ENCODE measurements at regions not wholly inside any gene's neighbourhood (a gene's known extent, or its start where the extent isn't known, plus 50 kb on each side); places are given as distances from the start of the nearest gene placed in this dataset.

- no peak for DNase-seq (ENCODE audit: low read depth)
- no peak overlapping the region for H3K4me3 ChIP-seq (ENCODE audit: low read length)
- TF ChIP-seq CTCF (conservative IDR thresholded peaks at IDR 0.05; ENCODE audit: low read depth, low read length) = no peak
Measured at GRCh38 chr18:43855376-43855775, 578.1 kb upstream of the SYT4 start.

GRCh38 chr18:43863180-43863579 is 585.9 kb upstream of the SYT4 start:
- no peak for DNase-seq (ENCODE audit: low read depth)
- H3K4me3 ChIP-seq (ENCODE audit: low read length) = no peak overlapping the region
- no peak for TF ChIP-seq CTCF (conservative IDR thresholded peaks at IDR 0.05; ENCODE audit: low read depth, low read length)

- DNase-seq (ENCODE audit: low read depth) = no peak
- no peak for TF ChIP-seq CTCF (conservative IDR thresholded peaks at IDR 0.05; ENCODE audit: low read depth, low read length)
- no peak overlapping the region for H3K4me3 ChIP-seq (ENCODE audit: low read length)
Measured at GRCh38 chr18:43866696-43867095, 589.4 kb upstream of the SYT4 start.

GRCh38 chr18:43868497-43868995 is 591.3 kb upstream of the SYT4 start:
- no peak overlapping the region for H3K4me3 ChIP-seq (ENCODE audit: low read length)
- DNase-seq (ENCODE audit: low read depth) = no peak
- TF ChIP-seq CTCF (conservative IDR thresholded peaks at IDR 0.05; ENCODE audit: low read depth, low read length) = no peak

- peak; percentile 40 for DNase-seq (ENCODE audit: low read depth)
- no peak for TF ChIP-seq CTCF (conservative IDR thresholded peaks at IDR 0.05; ENCODE audit: low read depth, low read length)
- H3K4me3 ChIP-seq (ENCODE audit: low read length) = no peak overlapping the region
Measured at GRCh38 chr18:43869451-43870008, 592.2 kb upstream of the SYT4 start.

GRCh38 chr18:43870626-43871025 is 593.3 kb upstream of the SYT4 start:
- DNase-seq (ENCODE audit: low read depth) = no peak
- TF ChIP-seq CTCF (conservative IDR thresholded peaks at IDR 0.05; ENCODE audit: low read depth, low read length) = no peak
- no peak overlapping the region for H3K4me3 ChIP-seq (ENCODE audit: low read length)

- no peak overlapping the region for H3K4me3 ChIP-seq (ENCODE audit: low read length)
- DNase-seq (ENCODE audit: low read depth) = no peak
- no peak for TF ChIP-seq CTCF (conservative IDR thresholded peaks at IDR 0.05; ENCODE audit: low read depth, low read length)
Measured at GRCh38 chr18:43875511-43875910, 598.2 kb upstream of the SYT4 start.

Data from retinal pigment epithelial cell (primary cell).